Glomerular visceral epithelial cell (primary cell): ENCODE measurements at regions not wholly inside any gene's neighbourhood (a gene's known extent, or its start where the extent isn't known, plus 50 kb on each side); places are given as distances from the start of the nearest gene placed in this dataset.

Experiments used
- DNase-seq: peaks from one replicate; pipeline ENCODE4 v3.0.0-alpha.2; 2016; ENCODE audit errors: extremely low spot score

GRCh38 chr9:135310134-135310533 is 169.4 kb upstream of the PPP1R26 start:
- no peak for DNase-seq

GRCh38 chr9:135315572-135315971 is 164.0 kb upstream of the PPP1R26 start:
- no peak for DNase-seq

GRCh38 chr9:135320331-135320730 is 159.3 kb upstream of the PPP1R26 start:
- no peak for DNase-seq

GRCh38 chr9:135320943-135321342 is 158.6 kb upstream of the PPP1R26 start:
- no peak for DNase-seq

GRCh38 chr9:135321580-135321979 is 158.0 kb upstream of the PPP1R26 start:
- DNase-seq, result no peak

GRCh38 chr9:135324329-135324728 is 155.3 kb upstream of the PPP1R26 start:
- DNase-seq, result no peak

- no peak for DNase-seq
Observed at GRCh38 chr9:135326141-135326540, 153.4 kb upstream of the PPP1R26 start.

GRCh38 chr9:135326633-135327152 is 152.9 kb upstream of the PPP1R26 start:
- DNase-seq, result no peak

GRCh38 chr9:135328485-135329417 is 150.8 kb upstream of the PPP1R26 start:
- no peak for DNase-seq

- no peak for DNase-seq
Observed at GRCh38 chr9:135329571-135330306, 149.8 kb upstream of the PPP1R26 start.

- no peak for DNase-seq
Observed at GRCh38 chr9:135330307-135330631, 149.3 kb upstream of the PPP1R26 start.

GRCh38 chr9:135330685-135331590 is 148.6 kb upstream of the PPP1R26 start:
- no peak for DNase-seq

GRCh38 chr9:135332516-135332915 is 147.1 kb upstream of the PPP1R26 start:
- DNase-seq, result no peak

GRCh38 chr9:135332979-135333748 is 146.4 kb upstream of the PPP1R26 start:
- DNase-seq, result no peak

GRCh38 chr9:135334953-135335460 is 144.6 kb upstream of the PPP1R26 start:
- no peak for DNase-seq

GRCh38 chr9:135335691-135336181 is 143.8 kb upstream of the PPP1R26 start:
- no peak for DNase-seq

GRCh38 chr9:135336722-135337527 is 142.7 kb upstream of the PPP1R26 start:
- no peak for DNase-seq

GRCh38 chr9:135338546-135338945 is 141.0 kb upstream of the PPP1R26 start:
- no peak for DNase-seq

- no peak for DNase-seq
Observed at GRCh38 chr9:135339378-135339973, 140.1 kb upstream of the PPP1R26 start.
